IPS-18a (cell line): ENCODE measurements at regions not wholly inside any gene's neighbourhood (a gene's known extent, or its start where the extent isn't known, plus 50 kb on each side); places are given as distances from the start of the nearest gene placed in this dataset.

Experiments
- H3K27ac ChIP-seq: one replicate; pipeline ENCODE4 v1.5.1; 2013; ENCODE audit warnings: low read length
- H3K27me3 ChIP-seq: one replicate; pipeline ENCODE4 v1.6.1; 2013; ENCODE audit warnings: mild to moderate bottlenecking, low read length; ENCODE audit not compliant: control insufficient read depth, insufficient read depth
- H3K36me3 ChIP-seq: one replicate; pipeline ENCODE4 v1.6.1; 2013; ENCODE audit warnings: low read depth, low read length; ENCODE audit not compliant: control insufficient read depth
- H3K4me1 ChIP-seq: one replicate; pipeline ENCODE4 v1.6.1; 2013; ENCODE audit warnings: low read depth, low read length; ENCODE audit not compliant: control insufficient read depth
- H3K4me3 ChIP-seq: one replicate; pipeline ENCODE4 v1.5.1; 2013; ENCODE audit warnings: low read length
- H3K9ac ChIP-seq: one replicate; pipeline ENCODE4 v1.6.1; 2013; ENCODE audit warnings: mild to moderate bottlenecking, low read length, moderate library complexity
- H3K9me3 ChIP-seq: one replicate; pipeline ENCODE4 v1.6.1; 2013; ENCODE audit warnings: low read depth, low read length; ENCODE audit not compliant: control insufficient read depth

DNA sequence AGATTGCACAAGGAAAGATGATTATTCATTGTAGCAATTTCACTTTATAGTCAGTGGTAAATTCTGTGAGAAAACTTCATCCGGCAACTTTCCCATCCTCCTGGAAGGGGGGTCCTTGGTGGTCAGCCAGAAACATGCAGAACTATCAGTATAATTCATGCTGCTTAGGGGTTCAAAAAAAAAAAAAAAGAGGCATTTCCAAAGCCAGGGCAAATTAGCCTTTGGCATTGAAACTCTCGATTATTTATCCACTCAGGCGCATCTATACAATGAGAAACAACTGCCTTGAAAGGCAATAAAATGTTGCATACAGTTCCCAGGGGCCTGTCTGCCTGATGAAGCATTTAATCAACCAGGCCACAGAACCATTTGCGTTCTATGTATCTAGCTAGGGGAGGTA is 263.3 kb downstream of the TMEM167A start:
- Histone ChIP-seq H3K4me3 (no peak overlapping the region), H3K27ac (no peak overlapping the region), H3K27me3 (no peaks in the 10 kb centered on the region), H3K36me3 (no peaks in the 10 kb centered on the region), H3K4me1 (peaks cover 15% of the 10 kb centered on the region), H3K9me3 (no peaks in the 10 kb centered on the region), H3K9ac (no peak overlapping the region)

- H3K9me3 ChIP-seq, result no peaks in the 10 kb centered on the region
These were observed 264.6 kb downstream of the TMEM167A start for GRCh38 chr5:82812575-82812974.

DNA sequence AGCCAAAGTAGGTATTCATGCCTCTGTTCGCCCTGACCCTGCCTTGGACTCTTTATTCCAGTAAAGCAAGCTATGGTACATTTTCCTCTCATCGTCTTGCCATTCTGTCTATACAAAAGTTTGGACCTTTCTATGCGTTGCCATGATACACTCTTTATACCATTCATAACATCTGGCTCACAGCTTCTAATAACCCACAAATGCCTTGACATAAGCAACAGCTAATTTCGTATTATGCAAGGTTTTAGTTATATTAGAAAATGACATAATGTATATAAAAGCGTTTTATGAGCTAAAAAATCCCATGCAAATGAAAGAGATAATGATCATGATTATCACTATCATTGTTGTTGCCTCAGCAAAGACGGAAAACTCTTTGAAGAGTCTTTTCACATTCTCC is 265.7 kb downstream of the TMEM167A start:
- Histone ChIP-seq H3K27ac (no peak overlapping the region), H3K9me3 (no peaks in the 10 kb centered on the region), H3K4me1 (peaks cover 15% of the 10 kb centered on the region), H3K9ac (no peak overlapping the region), H3K27me3 (no peaks in the 10 kb centered on the region), H3K4me3 (no peak overlapping the region), H3K36me3 (no peaks in the 10 kb centered on the region)

More at GRCh38 chr5:82812575-82812974, 264.6 kb downstream of the TMEM167A start:
- Histone ChIP-seq H3K4me1 (peaks cover 15% of the 10 kb centered on the region), H3K27me3 (no peaks in the 10 kb centered on the region), H3K9ac (no peak overlapping the region), H3K36me3 (no peaks in the 10 kb centered on the region), H3K27ac (no peak overlapping the region), H3K4me3 (no peak overlapping the region)

DNA sequence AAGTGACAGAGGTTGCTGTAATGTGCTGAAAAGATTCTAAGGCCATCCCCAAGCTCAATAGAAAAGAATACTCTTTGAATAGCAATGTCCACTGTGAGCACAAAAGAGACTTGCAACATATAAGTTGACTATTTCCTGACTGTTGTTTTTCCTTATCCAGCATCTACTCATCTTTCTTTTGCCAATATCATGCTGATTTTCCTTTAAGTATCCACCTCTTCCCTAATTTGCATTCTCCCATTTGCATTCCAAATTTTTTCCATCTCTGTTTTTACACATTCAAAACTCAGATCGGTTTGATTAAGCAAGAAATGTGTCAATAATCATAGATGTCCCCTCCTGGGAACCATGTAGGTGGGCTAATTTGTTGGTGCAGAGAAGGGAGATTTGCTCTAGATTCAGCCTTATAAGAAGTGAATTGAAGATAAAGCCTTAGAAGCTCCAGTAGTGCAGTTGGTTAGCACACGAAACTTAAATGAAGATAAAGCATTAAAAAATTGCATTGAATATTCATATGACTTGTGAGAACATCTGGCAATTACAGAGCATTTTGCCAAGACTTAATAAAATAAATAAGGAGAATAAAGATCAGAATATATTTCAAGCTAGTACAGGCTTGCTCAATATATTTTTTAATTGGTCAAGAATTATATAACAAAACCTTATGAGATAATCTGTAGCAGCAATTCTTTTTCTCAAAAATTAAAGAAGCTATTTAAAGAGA is 267.6 kb downstream of the TMEM167A start:
- peaks cover 12% of the 10 kb centered on the region for H3K4me1 ChIP-seq
- no peak overlapping the region for H3K27ac ChIP-seq
- H3K27me3 ChIP-seq, result no peaks in the 10 kb centered on the region
- H3K9me3 ChIP-seq, result no peaks in the 10 kb centered on the region
- H3K9ac ChIP-seq, result no peak overlapping the region
- H3K4me3 ChIP-seq, result no peak overlapping the region
- no peaks in the 10 kb centered on the region for H3K36me3 ChIP-seq

- Histone ChIP-seq H3K27ac (no peak overlapping the region), H3K4me3 (no peak overlapping the region), H3K27me3 (no peaks in the 10 kb centered on the region), H3K9ac (no peak overlapping the region), H3K36me3 (no peaks in the 10 kb centered on the region), H3K4me1 (peaks cover 12% of the 10 kb centered on the region), H3K9me3 (no peaks in the 10 kb centered on the region)
These were observed 268.2 kb downstream of the TMEM167A start for GRCh38 chr5:82808960-82809359.

DNA sequence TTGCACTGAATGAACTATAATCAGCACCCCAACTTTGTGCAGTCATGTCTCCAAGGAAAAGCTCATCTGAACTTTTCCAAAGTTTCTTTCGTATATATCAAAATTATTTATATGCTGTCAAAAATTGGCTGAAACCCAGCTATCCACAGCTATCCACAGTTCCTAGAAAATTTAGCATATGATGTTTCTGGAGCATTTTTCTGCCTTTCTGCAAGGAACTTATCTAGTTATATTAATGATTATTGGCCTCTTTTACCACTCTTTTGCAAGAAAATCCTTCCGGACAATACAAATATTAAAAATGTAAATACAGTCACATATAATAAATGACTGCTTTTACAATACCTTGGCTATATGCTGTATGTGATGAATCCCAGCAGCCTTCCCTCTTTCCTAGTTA is 270.2 kb downstream of the TMEM167A start:
- H3K9me3 ChIP-seq, result no peaks in the 10 kb centered on the region
- H3K9ac ChIP-seq, result no peak overlapping the region
- H3K27me3 ChIP-seq, result no peaks in the 10 kb centered on the region
- no peak overlapping the region for H3K27ac ChIP-seq
- H3K36me3 ChIP-seq, result no peaks in the 10 kb centered on the region
- H3K4me3 ChIP-seq, result no peak overlapping the region
- peaks cover under 1% of the 10 kb centered on the region for H3K4me1 ChIP-seq

DNA sequence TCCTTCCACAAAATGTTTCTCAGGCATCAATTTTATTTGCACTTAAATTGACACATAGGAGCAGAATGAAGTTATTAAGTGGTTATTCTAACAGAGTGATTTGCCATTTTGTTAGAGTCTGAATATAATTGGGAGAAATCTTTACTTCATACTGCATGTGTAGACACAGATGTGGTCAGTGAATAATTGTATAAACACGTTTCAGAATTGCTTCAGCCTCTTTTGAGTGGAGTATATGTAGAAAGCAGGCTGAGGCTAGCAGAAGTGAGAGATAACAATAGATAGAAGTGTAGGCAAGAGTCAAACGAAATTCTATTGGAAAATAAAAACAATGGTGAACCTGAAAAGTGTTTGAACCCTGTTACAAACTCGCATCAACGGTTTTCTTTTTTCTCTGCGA is 270.7 kb downstream of the TMEM167A start:
- Histone ChIP-seq H3K27ac (no peak overlapping the region), H3K36me3 (no peaks in the 10 kb centered on the region), H3K9ac (no peak overlapping the region)

DNA sequence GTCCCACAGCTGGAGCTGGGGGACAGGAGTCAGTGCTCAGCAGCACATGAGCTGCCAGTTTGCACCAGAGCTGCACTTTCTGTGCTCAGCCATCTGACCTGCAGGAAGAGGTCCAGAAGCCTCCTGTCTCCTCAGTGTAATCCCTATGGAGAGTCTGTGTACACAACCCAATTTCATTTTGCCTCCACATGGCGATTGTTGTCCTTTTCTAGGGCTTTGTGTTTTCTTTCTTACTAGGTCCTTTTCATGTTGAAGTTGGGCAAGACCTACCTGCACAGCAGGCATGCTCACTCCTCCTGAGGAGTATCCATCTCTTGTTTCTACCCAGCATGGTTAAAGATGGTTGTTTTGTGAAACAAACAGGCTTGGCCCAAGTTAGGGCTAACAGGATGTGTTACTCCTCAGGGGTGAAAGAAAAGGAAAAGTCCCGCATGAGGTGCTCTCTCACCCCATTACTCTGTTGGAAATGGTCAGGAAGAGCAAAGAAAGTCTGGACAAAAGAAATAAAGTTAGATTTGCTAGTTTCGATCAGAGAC is 273.0 kb downstream of the TMEM167A start:
- Histone ChIP-seq H3K27me3 (no peaks in the 10 kb centered on the region), H3K9ac (no peak overlapping the region), H3K4me1 (no peaks in the 10 kb centered on the region), H3K36me3 (no peaks in the 10 kb centered on the region), H3K9me3 (no peaks in the 10 kb centered on the region), H3K4me3 (no peak overlapping the region), H3K27ac (no peak overlapping the region)

More for the DNA sequence above, 270.7 kb downstream of the TMEM167A start:
- H3K9me3 ChIP-seq, result no peaks in the 10 kb centered on the region
- no peaks in the 10 kb centered on the region for H3K27me3 ChIP-seq
- no peak overlapping the region for H3K4me3 ChIP-seq
- no peaks in the 10 kb centered on the region for H3K4me1 ChIP-seq

DNA sequence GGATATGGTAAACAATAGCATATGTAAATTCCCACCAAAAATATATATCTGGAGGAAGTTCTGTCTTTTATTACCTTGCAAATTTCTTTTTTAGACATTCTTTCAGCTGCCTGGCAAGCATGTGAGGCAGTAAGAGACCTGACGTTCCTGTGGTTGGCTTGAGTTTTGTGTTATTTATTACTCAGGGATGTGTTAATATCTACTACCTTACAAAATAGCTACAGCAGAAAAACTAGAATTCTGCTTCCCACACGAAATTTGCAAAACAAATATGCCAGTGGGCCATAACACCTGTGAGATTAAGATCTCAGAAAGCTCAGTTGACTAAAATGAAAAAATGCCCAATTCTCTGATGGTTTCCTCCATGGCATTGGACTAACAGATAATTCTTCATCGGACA is 274.2 kb downstream of the TMEM167A start:
- Histone ChIP-seq H3K36me3 (no peaks in the 10 kb centered on the region), H3K27ac (no peak overlapping the region), H3K4me3 (no peak overlapping the region), H3K4me1 (no peaks in the 10 kb centered on the region), H3K27me3 (no peaks in the 10 kb centered on the region), H3K9me3 (no peaks in the 10 kb centered on the region), H3K9ac (no peak overlapping the region)

DNA sequence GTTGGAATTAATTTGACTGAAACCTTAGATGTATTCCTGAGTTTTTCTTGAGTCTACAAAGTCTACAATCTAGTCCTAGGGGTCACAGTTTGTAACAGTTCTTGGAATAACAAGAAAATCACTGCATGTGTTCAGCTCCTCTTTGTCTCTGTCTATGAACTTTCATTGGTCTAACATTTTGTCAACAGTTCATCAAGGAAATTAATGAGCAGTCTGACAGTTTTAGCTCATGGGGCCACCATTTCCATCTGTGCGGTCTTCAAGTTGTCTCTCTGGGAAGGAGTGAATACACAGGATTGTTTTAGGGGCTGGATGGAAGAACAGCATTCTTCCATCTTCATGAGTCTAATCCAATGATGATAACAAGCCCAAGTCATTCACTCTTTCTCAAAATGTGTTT is 276.4 kb downstream of the TMEM167A start:
- H3K9me3 ChIP-seq, result no peaks in the 10 kb centered on the region
- no peak overlapping the region for H3K9ac ChIP-seq
- H3K4me3 ChIP-seq, result no peak overlapping the region
- no peaks in the 10 kb centered on the region for H3K36me3 ChIP-seq
- H3K4me1 ChIP-seq, result peaks cover 13% of the 10 kb centered on the region
- no peaks in the 10 kb centered on the region for H3K27me3 ChIP-seq
- H3K27ac ChIP-seq, result no peak overlapping the region

GRCh38 chr5:82799361-82800077 is 277.7 kb downstream of the TMEM167A start:
- Histone ChIP-seq H3K36me3 (no peaks in the 10 kb centered on the region), H3K9me3 (no peaks in the 10 kb centered on the region), H3K4me3 (no peak overlapping the region), H3K4me1 (peaks cover 17% of the 10 kb centered on the region), H3K9ac (no peak overlapping the region), H3K27ac (no peak overlapping the region), H3K27me3 (no peaks in the 10 kb centered on the region)
